SK-N-DZ (cell line): ENCODE measurements at regions not wholly inside any gene's neighbourhood (a gene's known extent, or its start where the extent isn't known, plus 50 kb on each side); places are given as distances from the start of the nearest gene placed in this dataset.

Experiments used
- DNase-seq: peaks from one replicate; pipeline ENCODE4 v3.0.0-alpha.2; 2015; ENCODE audit warnings: low spot score

DNA sequence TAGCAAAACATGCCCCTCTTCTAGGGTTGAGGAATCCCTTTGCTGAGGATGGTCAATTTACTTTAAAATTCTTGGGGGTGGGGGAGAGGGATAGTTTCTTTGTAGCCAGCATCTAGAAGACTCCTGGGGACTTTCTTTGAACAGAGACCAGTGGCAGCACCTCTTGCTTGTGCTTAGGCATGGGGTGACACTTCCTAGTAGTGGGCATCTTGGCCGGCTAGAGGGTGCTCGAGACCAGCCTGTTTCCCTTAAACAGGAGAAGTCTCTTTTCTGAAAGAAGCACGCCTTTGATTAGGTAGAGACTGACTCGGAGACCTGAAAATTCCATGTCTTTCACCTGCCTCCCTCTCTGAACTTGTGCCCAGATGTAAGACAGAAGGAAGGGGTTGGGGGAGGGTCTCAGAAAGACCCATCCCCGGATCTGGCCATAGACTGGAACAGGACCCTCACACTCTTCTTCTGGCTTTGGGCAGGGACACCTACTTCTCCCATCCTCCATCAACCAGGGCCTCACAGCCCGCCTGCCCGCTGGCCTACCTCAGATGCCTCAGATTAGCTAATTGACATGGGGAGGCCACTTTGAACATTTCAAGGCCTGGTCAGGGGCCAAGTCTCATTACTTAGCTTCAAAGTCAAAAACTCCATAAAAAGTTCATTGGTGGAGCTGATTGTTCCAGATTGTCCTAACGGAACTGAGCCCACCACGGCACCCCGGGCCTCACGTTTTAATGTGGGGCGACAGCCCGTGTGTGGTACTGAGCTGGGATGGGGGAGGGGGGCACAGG lies 172.2 kb downstream of the CDC5L start:
- peak; percentile 59 for DNase-seq

DNA sequence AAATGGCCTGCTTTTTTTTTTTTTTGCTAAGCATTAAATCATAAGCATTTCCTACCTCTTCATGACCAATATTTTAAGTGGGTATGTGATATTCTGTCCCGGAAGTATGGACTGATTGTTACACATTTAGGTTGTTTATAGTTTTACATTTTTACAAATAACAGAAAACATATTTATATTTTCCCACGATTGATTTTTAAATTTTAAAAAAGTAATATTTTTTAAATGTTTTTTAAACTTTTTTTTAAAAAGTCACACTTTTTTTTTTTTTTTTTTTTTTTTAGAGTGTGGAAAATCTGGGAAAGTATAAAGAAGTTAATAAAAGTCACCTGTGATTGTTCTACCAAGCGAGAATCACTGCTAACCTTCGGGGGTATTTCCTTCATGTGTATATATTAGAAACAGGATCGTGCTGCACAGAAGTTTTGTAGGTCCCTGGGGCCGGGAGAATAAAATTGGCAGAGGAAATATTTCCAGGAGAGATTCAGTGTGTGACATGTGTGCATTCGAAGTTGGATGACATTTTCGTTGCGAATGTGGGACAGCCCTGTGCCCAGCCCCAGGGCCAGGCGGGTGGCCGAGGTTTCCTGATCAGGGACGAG lies 173.1 kb downstream of the CDC5L start:
- no peak for DNase-seq

DNA sequence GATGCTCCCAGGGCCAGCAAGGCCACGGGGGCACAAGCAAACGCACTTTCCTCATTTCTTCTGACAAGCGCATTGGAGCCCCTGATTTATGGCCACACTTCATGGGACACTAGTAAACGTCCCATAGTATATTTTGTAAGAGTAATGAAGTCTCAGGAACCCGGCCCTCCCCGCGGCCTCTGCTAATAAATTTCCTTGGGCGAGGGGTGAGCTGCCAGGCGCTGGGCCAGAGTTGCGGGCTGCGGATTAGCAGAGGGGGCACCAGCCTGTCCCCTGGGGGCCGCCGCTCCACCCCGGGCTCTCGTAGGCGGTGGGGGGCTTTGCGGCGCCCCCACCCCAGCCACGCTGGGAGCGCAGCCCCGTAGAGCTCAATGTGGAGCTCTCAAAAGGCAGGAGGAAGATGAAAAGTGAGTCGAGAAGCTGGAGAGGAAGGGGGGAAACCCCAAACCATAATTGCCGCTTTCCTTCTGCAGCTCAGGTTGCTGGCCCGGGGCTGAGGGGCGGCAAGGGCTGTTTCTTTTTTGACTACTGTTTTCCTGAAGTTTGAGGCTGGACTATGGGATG lies 173.6 kb downstream of the CDC5L start:
- peak; percentile 17 for DNase-seq

DNA sequence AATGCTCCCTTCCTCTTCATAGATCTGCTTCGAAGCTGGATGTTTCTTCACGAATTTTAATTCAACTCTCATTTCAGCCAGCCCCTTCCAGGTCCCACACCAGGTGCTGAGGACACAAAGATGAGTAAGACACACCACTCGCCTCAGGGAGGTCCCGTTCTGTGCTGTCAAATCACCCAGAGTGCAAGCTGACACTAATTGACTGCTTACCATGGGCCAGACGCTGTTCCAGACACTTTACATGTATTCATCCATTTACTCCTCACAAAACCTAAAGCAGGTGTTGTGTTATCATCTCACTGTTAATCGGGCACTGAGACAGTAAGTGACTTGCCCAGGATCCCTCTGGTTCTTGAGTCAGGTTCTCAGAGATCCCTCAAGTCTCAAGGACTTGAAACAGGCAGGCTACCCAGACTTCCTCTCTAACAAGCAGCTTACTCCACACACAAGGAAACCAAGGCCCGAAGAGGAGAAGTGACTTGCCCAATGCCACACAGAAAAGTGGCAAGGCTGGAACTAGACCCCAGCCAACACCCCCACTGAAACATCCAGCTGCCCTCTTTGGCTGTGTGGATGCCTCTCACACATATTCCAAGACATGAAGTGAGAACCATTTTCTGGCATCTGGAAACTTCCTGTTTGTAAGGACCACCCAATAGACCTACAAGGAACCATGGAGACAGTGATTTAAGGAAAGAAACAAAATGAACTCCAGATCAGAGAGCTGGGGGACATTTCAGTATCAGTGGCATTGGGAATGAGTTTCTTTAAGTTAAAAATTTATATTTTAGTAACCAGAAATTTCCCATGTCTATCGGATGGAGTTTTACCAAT lies 174.5 kb downstream of the CDC5L start:
- DNase-seq = peak; percentile 88

DNA sequence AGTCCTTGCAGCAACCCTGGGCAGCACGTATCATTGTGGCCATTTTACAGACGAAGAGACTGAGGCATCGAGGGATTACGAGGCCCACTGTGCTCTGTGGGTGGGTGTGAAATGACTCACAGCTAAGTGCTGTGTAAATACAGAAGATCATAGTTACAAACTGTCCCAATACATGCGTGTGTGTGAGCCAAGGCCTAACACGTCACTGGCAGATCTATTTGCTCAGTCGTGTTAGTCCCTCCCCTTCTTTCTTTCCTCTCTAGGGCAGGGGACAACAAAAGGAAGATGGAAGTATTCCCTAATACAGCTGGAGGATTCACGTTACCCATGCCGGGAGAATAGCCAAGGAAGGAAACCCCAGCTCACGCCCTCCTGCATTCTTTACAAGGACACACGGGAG lies 175.9 kb downstream of the CDC5L start:
- no peak for DNase-seq

DNA sequence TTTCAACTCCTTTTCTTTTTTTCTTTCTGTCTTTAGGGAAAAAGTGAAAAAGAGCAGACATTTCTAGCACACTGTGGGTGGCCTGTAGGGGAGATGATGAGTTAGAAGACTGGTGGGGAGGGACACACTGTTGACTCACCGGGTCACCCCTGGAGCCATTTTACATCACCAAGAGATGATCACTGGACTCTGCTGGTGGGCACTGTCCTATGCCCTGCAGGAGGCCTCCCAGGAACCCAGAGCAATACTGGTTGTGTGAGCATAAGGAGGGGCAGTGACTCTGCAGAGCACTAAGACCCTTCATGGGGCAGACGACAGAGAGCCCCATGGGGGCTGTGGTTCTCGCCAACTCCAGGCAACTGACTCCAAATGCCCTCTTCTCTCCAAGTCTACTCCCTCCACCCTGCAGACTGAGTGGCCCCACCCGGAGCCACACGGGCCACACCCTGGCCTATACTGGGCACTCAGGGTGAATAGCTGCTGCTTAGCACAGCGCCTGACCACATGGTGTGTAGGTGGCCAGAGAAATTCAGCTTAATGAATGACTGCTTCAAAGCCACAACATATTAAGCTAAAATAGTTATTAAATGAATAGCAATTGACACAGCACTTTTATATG lies 177.5 kb downstream of the CDC5L start:
- DNase-seq = no peak

DNA sequence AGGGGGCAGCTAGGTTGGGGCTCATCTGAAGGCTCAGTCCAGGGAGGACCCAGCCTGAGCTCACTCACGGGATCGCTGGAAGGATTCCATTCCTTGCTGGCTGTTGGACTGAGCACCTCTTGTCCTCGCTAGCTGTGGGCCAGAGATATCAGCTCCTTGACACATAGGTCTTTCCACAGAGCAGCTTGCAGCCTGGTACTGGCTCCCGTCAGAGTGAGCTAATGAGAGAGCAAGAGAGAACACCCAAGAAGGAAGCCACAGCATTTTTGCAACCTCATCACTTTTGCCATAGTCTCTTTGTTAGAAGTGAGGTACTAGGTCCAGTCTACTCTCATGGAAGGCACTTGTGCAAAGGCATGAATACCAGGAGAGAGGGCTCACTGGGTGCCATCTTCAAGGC lies 179.9 kb downstream of the CDC5L start:
- DNase-seq = no peak

DNA sequence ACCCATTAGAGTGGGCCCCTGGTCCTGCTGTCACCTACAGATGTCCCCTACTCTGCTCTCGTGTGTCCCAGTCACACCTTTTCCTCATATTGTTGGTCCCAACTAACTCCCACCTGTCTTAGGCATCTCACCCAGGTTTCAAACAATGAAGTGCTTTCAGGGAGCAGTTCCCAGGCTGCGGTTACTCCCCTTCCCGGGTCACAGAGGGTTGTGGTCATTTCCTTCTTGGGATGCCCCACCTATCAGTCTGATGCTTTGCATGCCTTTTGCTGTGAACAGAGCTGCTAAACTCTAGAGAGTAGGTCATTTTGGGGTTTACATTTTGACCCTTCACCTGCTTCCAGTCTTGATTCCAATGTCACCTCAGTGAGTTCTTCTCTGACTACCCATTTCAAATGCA lies 181.6 kb downstream of the CDC5L start:
- DNase-seq = no peak

DNA sequence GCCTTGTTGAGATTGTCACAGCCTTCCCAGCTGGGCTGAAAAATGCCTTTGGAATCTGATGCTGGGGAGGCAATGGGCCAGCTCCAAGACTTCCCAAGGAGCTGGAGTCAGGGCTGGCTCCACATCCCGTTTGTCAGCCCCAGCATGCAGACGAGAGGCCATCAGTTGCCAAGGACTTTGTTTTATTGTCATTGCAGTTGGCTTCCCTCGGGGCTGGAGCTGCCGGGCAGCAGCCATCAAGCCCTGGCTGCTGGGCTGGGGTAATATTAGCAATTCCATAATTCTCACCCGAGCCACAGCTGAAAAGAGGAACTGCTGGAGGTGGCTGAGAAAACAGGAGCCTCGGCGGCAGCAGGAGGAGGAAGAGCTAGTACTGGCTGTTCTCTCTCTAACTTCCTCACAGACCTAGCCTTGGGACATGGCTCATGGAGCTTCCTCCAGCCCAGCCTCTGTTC lies 182.5 kb downstream of the CDC5L start:
- no peak for DNase-seq

DNA sequence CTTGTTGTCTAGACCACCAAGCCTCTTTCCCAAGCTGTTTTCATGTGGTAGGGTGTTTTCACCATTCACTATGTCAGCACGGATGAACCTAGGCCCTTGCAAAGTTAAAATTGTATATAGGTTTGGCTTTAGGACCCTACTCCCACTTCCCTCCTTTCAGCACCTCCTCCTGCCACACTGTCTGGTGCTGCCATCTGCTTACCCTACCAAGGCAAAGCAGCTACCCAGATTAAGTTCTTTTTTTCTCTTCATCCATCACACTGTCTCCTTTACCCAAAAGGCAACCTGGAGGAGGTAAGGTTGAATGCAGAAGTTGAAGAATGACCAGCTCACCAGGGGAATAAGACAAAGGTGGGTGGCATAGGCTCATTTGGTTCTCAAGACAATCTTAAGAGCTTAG lies 184.0 kb downstream of the CDC5L start:
- DNase-seq = no peak

DNA sequence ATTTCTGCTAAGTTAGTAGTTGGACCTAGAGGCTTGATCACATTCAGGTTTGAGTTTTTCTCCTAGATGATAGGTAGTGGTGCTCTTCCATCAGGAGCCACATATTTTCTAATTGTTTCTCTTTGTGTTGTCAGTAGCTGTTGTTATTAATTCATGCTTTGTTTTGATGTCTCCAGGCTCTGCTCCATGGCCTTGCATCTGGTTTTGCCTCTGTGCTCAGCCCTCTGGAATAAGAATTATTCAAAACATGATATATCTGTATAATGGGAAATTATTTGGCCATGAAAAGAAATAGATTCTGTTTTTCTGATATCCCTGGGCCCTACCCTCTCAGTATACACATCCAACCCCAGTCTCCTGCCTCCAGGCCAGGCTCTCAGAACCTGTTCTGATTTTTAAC lies 184.8 kb downstream of the CDC5L start:
- DNase-seq = no peak

DNA sequence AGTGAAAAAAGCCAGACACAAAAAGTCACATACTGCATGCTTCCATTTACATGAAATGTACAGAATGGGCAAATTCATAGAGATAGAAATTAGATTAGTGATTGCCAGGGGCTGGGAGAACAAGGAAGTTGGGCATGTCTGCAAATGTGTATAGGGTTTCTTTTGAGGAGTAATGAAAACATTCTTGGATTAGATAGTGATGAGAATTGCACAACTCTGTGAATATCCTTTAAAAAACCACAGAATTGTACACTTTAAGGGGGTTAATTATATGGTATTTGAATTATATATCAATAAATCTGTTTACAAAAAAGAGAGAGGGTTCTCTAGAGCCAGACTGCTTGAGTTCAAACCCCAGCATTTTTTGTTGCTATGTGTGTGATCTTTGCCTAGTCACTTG lies 188.1 kb downstream of the CDC5L start:
- no peak for DNase-seq

DNA sequence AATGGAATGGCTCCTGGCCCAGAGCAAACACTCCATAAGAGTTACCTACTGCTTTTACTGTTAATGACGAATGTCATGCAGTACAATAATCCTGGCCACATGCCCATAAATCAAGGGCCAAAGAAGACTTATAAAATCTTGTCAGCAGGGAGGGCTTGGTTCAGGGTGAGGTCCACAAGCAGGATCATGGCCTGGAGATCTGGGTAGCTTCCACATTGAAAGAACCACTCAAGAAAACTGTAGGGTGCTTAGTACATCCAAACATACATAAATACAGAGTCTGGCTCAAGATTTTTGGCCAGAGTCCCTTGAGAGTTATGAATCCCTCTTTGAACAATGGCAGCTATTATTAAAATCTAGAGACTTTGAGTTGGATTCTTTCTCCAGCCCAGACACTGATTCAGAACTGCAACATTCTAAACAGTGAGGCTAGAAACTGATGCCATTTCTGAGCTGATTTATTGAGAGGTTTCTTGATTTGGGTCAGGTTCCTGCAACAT lies 188.7 kb downstream of the CDC5L start:
- no peak for DNase-seq

DNA sequence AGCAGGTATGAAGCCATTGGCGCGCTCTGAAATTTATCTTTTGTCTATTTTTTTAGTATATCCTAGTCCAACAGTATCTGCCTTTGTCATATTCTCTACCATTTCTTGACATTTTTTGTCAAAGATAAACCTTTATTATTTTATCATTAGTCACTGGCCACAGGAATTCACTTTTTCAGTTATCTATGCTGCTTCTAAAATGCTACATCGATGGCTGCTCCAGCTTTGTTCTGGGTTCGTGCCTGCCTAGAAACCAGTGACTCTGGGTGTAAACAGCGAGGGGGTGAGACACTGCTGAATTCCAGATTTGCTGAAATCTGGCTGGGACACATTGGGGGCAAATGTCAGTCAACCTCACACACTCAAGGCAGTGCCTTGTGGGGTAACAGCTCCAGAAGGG lies 193.4 kb downstream of the CDC5L start:
- DNase-seq = no peak

DNA sequence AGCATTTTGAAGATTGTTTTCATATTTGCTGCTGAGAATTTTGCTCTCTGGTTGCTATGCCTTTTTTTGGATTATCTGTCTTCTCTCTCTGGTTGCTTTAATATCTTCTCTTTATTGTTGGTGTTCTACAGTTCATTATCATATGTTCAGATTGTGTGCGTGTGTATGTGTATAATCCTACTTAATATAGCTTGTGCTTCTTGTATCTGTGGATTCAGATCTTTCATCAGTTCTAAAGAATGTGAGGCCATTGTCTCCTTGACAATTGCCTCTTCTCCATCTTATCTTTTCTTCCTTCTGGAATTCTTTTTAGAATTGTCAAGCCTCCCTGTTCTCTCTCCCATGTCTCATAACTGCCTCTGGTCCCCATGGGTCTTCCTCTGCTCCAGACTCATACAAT lies 195.4 kb downstream of the CDC5L start:
- no peak for DNase-seq

DNA sequence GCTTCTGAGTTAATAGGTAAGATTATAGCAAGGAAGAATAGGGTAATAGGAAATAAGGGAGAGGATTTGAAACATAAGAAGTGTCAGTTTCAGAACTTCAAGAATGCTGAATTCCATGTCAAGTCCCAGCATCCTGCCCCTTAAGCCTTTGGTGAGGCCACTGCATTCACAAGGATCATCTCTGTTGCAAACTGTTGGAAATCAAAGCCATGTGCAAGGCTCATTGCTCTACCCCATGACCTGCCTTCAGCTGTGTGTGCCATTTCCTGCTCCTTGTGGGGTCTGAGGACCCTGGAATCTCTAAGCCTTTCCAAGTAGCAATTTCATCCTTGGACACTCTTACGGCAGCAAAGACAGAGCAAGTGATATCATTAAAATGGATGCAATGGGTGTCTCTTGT lies 203.0 kb downstream of the CDC5L start:
- no peak for DNase-seq

DNA sequence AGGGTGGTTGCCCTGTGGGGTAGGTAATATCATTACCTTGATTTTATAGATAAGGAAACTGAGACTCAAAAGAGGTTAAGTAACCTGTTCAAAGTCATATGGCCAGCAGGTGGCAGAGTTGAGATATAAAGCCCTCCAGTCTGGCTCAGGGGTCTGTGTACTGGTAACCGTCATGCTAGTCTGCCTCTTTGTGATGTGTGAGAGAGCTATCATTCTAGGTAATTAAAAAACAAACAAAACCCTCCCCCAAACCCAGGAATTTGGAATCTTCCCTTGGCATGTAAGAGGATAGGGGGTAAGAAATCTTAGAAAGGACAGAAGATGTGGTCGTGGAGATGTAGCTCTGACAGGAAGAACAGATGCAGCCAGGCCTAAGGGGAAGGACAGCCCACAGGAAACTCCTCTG lies 206.0 kb downstream of the CDC5L start:
- peak; percentile 88 for DNase-seq

DNA sequence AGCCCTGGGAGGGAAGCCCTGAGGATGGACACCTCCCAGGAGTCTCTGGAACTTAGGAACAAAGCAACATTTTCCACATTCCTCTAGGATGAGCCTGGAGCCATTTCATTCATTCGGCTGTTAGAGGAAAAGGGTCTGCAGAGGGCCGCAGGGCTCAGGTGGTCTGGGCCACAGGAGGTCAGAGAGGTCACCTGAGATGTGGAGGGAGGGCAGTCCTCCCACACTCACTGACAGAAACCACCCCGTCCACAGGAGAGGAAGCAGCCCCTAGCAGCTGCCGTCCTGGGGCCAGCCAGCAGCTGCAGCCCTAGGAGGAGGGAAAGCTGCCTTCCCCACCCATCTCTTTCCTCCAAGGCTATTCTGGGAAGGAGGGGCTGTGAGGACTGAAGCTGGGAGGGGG lies 207.0 kb downstream of the CDC5L start:
- peak; percentile 21 for DNase-seq

DNA sequence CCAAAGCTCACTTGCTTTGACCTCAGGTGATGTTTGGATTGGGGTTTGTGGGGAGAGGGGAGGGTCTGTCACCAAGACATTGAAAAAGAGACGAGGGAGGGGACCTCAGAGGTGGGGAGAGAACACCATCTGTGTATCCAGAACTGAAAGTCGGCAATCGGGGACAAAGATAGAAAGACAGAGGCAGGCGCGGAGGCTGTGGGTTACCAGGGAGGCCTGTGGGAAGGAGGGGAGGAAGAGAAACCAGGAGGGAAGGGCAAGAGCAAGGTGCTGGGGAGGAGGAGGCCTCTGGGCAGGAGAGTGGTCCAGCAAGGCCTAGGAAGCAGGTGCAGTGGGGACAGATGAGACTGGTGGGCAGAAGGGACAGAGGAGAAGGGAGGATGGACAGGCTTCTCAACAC lies 211.2 kb downstream of the CDC5L start:
- DNase-seq = no peak

DNA sequence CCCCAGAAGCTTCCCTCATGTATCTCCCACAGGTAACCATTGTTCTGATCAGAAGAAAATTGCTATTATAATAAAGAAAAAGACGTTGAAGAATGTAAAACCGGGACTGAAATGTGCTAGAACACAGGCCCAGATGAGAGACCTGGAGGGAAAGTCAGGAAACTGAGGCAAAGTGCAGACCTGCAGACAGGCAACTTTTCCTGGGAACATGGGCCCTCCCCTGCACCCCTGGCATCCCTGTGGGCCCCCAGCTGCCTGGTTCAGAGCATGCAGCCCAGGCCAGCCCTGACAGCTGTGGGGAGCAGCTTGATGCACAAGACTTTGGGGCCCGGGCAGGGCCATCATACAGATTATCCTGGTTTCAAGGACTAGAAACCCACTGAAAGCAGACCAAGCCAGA lies 212.2 kb downstream of the CDC5L start:
- no peak for DNase-seq

DNA sequence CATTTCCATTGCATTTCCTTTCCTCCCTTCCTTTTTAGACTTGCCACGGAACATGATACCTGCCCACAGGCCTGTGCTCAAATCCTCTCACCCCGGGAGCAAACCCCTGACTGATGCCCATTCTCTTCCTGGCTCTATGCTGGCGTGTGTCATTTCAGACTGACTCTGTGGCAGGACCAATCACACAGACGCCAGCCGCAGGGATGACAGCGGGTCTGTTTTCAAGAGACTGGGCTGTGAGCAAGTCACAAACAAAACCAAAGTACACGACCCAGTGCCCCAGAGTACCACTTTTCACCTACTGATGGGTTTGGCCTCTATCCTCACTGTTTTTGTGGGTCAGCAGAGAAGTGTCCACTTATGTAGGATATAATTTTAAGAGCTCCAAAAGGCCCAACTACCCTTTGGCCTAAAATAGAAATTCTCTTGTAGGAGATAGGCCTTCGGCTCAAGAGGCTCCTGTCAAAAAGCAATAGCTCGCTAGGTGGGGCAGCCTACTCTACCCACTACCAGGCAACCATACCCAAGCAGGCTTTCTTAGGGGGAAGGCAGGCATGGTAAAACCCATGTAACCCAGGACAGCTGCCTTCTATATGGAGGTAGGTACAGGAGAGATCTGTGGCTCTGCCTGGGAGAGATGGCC lies 215.7 kb downstream of the CDC5L start:
- no peak for DNase-seq
